Natural killer cell (primary cell): ENCODE measurements at regions not wholly inside any gene's neighbourhood (a gene's known extent, or its start where the extent isn't known, plus 50 kb on each side); places are given as distances from the start of the nearest gene placed in this dataset.

Source experiments
- ATAC-seq, 3 donors: fragments of 150-1000 bp in 2 of 3; fragments of 200-7000 bp in 1 of 3; cut with Tn5 transposase; 1 replicate in 1 of 3; 2 replicates in 2 of 3; pipeline ENCODE4 v1.10.0; 2021; ENCODE audit warnings: mild to moderate bottlenecking in 2 of 3, moderate library complexity in 2 of 3
- DNase-seq, 2 donors: peaks; one replicate each; pipeline versions ENCODE4 v3.0.0 to v3.0.0-alpha.2; 2013 to 2021; ENCODE audit warnings: mixed read lengths in 1 of 2
- H3K27ac ChIP-seq: one replicate; pipeline ENCODE4 v1.5.1; 2013; ENCODE audit warnings: mild to moderate bottlenecking, low read length
- H3K27me3 ChIP-seq: one replicate; pipeline ENCODE4 v1.6.1; 2013; ENCODE audit warnings: low read length; ENCODE audit not compliant: control insufficient read depth, insufficient read depth
- H3K36me3 ChIP-seq: one replicate; pipeline ENCODE4 v1.6.1; 2013; ENCODE audit warnings: low read length; ENCODE audit not compliant: control insufficient read depth, insufficient read depth
- H3K4me1 ChIP-seq: one replicate; pipeline ENCODE4 v1.6.1; 2013; ENCODE audit warnings: low read length; ENCODE audit not compliant: control insufficient read depth, insufficient read depth
- H3K4me3 ChIP-seq: one replicate; pipeline ENCODE4 v1.5.1; 2013; ENCODE audit warnings: low read length
- H3K9me3 ChIP-seq: one replicate; pipeline ENCODE4 v1.6.1; 2013; ENCODE audit warnings: low read length; ENCODE audit not compliant: control insufficient read depth, insufficient read depth
- H3K27ac Mint-ChIP-seq, 2 donors: one replicate each; pipeline ENCODE4 v1.8.0; 2022; ENCODE audit warnings: mild to moderate bottlenecking in 2 of 2, mixed read lengths in 2 of 2, moderate library complexity in 1 of 2
- H3K27me3 Mint-ChIP-seq, 2 donors: one replicate each; pipeline ENCODE4 v1.8.0; 2022; ENCODE audit warnings: low read depth in 2 of 2, mixed read lengths in 2 of 2
- H3K36me3 Mint-ChIP-seq: one replicate; pipeline ENCODE4 v1.8.0; 2022; ENCODE audit warnings: mixed read lengths
- H3K4me1 Mint-ChIP-seq, 2 donors: one replicate each; pipeline ENCODE4 v1.8.0; 2022; ENCODE audit warnings: mixed read lengths in 2 of 2
- H3K4me3 Mint-ChIP-seq: one replicate; pipeline ENCODE4 v1.8.0; 2022; ENCODE audit warnings: mild to moderate bottlenecking, moderate library complexity, mixed read lengths
- H3K9me3 Mint-ChIP-seq, 2 donors: one replicate each; pipeline ENCODE4 v1.8.0; 2022; ENCODE audit warnings: mixed read lengths in 2 of 2
- WGBS: methylation state at CpG from one replicate; pipeline ENCODE4 v1.1.7; 2013; ENCODE audit warnings: missing lambda C conversion rate; ENCODE audit not compliant: insufficient coverage; 5-methylcytosine and 5-hydroxymethylcytosine counted together
- intact Hi-C: fragments of 100-400 bp; cut with micrococcal nuclease; formaldehyde crosslinking; loops from one replicate; pipeline ENCODE4 v1.14.2; 2022
- TF ChIP-seq, protein P1 (sequence below): fragments of 200-600 bp; IDR thresholded peaks from one replicate; pipeline ENCODE4 v1.8.0; 2022; ENCODE audit warnings: antibody characterized with exemption

DNA sequence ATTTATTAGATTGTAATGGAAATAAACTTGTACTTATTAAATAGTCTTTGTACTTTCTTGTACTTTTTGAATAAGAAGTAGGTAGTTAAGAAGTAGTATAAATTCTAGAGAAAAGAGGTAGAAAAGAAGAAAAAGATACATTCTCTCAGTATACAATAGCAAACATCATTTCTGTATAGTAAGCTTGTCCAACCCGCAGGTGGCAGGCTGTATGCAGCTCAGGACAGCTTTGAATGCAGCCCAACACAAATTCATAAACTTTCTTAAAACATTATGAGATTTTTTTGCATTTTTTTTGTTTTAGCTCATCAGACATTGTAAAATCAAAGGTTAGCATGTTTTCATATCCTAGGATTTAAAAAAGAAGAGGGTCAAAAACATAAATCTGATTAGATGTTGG, 441.6 kb downstream of the DTHD1 start:
- WGBS: 70% methylated on average over 1 of the region's 1 CpG
- TF ChIP-seq, protein P1, sequence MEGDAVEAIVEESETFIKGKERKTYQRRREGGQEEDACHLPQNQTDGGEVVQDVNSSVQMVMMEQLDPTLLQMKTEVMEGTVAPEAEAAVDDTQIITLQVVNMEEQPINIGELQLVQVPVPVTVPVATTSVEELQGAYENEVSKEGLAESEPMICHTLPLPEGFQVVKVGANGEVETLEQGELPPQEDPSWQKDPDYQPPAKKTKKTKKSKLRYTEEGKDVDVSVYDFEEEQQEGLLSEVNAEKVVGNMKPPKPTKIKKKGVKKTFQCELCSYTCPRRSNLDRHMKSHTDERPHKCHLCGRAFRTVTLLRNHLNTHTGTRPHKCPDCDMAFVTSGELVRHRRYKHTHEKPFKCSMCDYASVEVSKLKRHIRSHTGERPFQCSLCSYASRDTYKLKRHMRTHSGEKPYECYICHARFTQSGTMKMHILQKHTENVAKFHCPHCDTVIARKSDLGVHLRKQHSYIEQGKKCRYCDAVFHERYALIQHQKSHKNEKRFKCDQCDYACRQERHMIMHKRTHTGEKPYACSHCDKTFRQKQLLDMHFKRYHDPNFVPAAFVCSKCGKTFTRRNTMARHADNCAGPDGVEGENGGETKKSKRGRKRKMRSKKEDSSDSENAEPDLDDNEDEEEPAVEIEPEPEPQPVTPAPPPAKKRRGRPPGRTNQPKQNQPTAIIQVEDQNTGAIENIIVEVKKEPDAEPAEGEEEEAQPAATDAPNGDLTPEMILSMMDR: no peak
- H3K36me3 Mint-ChIP-seq: no peaks in the 10 kb centered on the region
- peaks cover 3 to 4% of the 10 kb centered on the region in 2 donors for H3K9me3 Mint-ChIP-seq
- Histone ChIP-seq H3K27ac (no peak overlapping the region), H3K36me3 (no peaks in the 10 kb centered on the region), H3K9me3 (no peaks in the 10 kb centered on the region), H3K4me3 (no peak overlapping the region), H3K27me3 (no peaks in the 10 kb centered on the region), H3K4me1 (no peaks in the 10 kb centered on the region)
- ATAC-seq: no peak
- H3K27me3 Mint-ChIP-seq: no peaks in the 10 kb centered on the region
- no peak for DNase-seq
- no peak overlapping the region for H3K27ac Mint-ChIP-seq
- intact Hi-C loops: no loop called here
- H3K4me3 Mint-ChIP-seq: no peak overlapping the region
- H3K4me1 Mint-ChIP-seq: no peaks in the 10 kb centered on the region

DNA sequence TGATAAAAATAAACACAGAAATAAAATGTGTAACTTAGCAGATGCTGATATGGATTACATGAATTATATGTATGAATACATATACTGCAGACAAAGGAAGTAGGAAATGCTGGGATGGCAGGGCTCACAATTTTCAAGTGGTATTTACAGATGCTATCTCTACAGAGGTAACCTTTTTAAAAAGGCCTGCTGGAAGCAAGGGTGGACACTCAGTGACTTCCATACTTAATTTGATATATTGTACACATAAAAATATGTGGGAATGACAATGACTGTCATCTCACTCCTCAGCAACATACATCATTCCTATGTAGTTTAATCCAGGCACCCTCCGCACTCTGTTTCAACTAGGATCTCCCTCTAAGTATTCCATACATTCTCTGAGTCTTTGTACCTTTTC, 452.9 kb downstream of the DTHD1 start:
- Mint-ChIP-seq H3K9me3 (no peaks in the 10 kb centered on the region), H3K27ac (no peak overlapping the region), H3K27me3 (no peaks in the 10 kb centered on the region), H3K4me1 (no peaks in the 10 kb centered on the region), H3K4me3 (no peak overlapping the region), H3K36me3 (no peaks in the 10 kb centered on the region)
- H3K4me1 ChIP-seq: no peaks in the 10 kb centered on the region
- no peaks in the 10 kb centered on the region for H3K36me3 ChIP-seq
- no peak for ATAC-seq
- H3K27me3 ChIP-seq: no peaks in the 10 kb centered on the region
- WGBS: 100% methylated on average over 1 of the region's 1 CpG
- no peak overlapping the region for H3K4me3 ChIP-seq
- no peak overlapping the region for H3K27ac ChIP-seq
- intact Hi-C loops: no loop called here
- DNase-seq: no peak
- TF ChIP-seq, protein P1: no peak
- H3K9me3 ChIP-seq: no peaks in the 10 kb centered on the region

DNA sequence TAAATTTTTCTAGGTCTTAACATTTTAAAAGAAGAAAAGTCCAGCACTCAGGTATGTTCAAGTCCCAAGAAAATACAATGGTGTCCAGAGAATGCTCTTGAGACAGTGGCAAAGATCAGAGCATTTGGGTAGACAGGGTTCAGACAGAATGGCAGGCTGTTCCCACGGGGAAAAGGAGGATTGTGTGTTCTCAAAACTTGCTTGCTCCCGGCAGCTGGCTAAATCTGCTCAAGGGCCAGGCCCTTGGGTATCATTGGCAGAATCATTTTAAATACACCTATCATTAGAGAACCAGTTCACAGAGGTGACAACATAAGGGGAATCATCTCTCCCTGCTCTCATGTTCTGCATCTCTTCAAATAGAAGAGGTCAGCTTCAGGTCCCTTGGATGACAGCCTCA, 456.3 kb downstream of the DTHD1 start:
- intact Hi-C loops: no loop called here
- Mint-ChIP-seq H3K9me3 (peaks cover 0 to 2% of the 10 kb centered on the region in 2 donors), H3K4me3 (no peak overlapping the region), H3K27me3 (no peaks in the 10 kb centered on the region), H3K4me1 (no peaks in the 10 kb centered on the region), H3K27ac (no peak overlapping the region), H3K36me3 (no peaks in the 10 kb centered on the region)
- Histone ChIP-seq H3K4me3 (no peak overlapping the region), H3K4me1 (no peaks in the 10 kb centered on the region), H3K9me3 (no peaks in the 10 kb centered on the region), H3K36me3 (no peaks in the 10 kb centered on the region), H3K27me3 (no peaks in the 10 kb centered on the region), H3K27ac (no peak overlapping the region)
- 85% methylated on average over 2 of the region's 2 CpGs for WGBS
- no peak for DNase-seq
- TF ChIP-seq, protein P1: no peak
- no peak for ATAC-seq

DNA sequence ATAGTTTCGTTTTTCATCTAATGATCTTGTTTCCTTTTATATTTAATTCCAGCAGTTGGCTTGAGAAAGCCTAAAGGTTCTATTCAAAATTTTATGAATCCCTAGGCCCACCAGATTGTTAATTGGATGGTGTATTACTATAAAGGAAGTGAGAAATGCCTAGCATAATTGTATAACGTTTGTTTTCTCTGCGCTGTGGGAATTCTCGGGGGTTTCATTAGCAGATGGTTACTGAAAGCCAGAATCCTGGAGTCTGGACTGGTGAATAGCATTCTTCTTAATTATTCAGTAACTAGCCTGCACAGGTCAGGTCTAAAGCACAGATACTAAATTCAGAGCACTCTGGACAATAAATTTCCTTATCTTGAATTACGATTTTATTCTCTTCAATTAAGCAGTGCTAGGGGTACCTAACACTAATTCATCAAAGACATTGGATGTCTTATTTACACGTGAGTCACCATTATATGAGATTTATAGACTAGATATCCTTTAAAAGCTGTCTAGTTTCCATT, 459.4 kb downstream of the DTHD1 start:
- Mint-ChIP-seq H3K27ac (no peak overlapping the region), H3K36me3 (no peaks in the 10 kb centered on the region), H3K27me3 (no peaks in the 10 kb centered on the region), H3K4me3 (no peak overlapping the region), H3K4me1 (no peaks in the 10 kb centered on the region), H3K9me3 (peaks cover 2 to 3% of the 10 kb centered on the region in 2 donors)
- Histone ChIP-seq H3K27me3 (no peaks in the 10 kb centered on the region), H3K9me3 (no peaks in the 10 kb centered on the region), H3K4me1 (no peaks in the 10 kb centered on the region), H3K36me3 (no peaks in the 10 kb centered on the region), H3K27ac (no peak overlapping the region), H3K4me3 (no peak overlapping the region)
- TF ChIP-seq, protein P1: no peak
- no peak for DNase-seq
- intact Hi-C loops: no loop called here
- 74% methylated on average over 4 of the region's 6 CpGs for WGBS
- no peak for ATAC-seq
